ENCODE measurements at regions not wholly inside any gene's neighbourhood (a gene's known extent, or its start where the extent isn't known, plus 50 kb on each side); places are given as distances from the start of the nearest gene placed in this dataset.

DNA sequence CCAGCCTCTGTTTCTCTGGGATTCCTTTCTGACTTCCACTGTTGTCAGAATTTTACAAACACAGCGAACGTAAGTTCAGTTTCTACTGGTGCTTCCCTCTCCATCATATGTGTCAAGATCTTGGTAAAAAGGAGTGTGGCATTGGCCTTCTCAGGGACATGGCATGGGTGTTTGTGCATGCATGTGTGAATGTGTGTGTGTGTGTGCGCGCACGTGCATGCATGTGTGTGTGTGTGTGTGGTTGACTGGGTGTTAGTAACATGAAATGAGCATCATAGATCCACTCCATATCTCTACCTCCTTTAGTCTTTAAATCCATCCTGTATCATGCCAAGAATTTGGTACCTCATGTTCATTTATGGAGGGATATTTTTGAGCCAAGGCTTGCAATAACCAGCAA, 411.3 kb downstream of the NPHP4 start:
- no peak for TF ChIP-seq POLR2A (IDR thresholded peaks at IDR 0.05)
- TF ChIP-seq, protein P1, sequence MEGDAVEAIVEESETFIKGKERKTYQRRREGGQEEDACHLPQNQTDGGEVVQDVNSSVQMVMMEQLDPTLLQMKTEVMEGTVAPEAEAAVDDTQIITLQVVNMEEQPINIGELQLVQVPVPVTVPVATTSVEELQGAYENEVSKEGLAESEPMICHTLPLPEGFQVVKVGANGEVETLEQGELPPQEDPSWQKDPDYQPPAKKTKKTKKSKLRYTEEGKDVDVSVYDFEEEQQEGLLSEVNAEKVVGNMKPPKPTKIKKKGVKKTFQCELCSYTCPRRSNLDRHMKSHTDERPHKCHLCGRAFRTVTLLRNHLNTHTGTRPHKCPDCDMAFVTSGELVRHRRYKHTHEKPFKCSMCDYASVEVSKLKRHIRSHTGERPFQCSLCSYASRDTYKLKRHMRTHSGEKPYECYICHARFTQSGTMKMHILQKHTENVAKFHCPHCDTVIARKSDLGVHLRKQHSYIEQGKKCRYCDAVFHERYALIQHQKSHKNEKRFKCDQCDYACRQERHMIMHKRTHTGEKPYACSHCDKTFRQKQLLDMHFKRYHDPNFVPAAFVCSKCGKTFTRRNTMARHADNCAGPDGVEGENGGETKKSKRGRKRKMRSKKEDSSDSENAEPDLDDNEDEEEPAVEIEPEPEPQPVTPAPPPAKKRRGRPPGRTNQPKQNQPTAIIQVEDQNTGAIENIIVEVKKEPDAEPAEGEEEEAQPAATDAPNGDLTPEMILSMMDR (IDR thresholded peaks at IDR 0.05), result no peak

All from heart left ventricle (tissue), 13 donors.